NCI-H187 treated with DMSO at 0.1 percent for 48 hours (cell line): ENCODE measurements at regions not wholly inside any gene's neighbourhood (a gene's known extent, or its start where the extent isn't known, plus 50 kb on each side); places are given as distances from the start of the nearest gene placed in this dataset.

ENCODE experiments used
- DNase-seq: peaks from one replicate; lab custom pipeline; 2025; lab: John Stamatoyannopoulos, UW

- DNase-seq = no peak
These were observed 417.1 kb downstream of the SETD4 start for GRCh38 chr21:35643176-35643575.

- DNase-seq = no peak
These were observed 418.9 kb downstream of the SETD4 start for GRCh38 chr21:35641271-35642016.

- DNase-seq = no peak
These were observed 422.9 kb downstream of the SETD4 start for GRCh38 chr21:35637431-35637830.

GRCh38 chr21:35635994-35636393 is 424.3 kb downstream of the SETD4 start:
- DNase-seq = no peak

GRCh38 chr21:35635261-35635660 is 425.1 kb downstream of the SETD4 start:
- no peak for DNase-seq

GRCh38 chr21:35633501-35633900 is 426.8 kb downstream of the SETD4 start:
- DNase-seq = no peak

GRCh38 chr21:35632711-35633110 is 427.6 kb downstream of the SETD4 start:
- no peak for DNase-seq

GRCh38 chr21:35628316-35628715 is 432.0 kb downstream of the SETD4 start:
- no peak for DNase-seq

- DNase-seq = no peak
These were observed 432.9 kb downstream of the SETD4 start for GRCh38 chr21:35627462-35627861.

- no peak for DNase-seq
These were observed 434.8 kb downstream of the SETD4 start for GRCh38 chr21:35625576-35625975.

- DNase-seq = no peak
These were observed 435.4 kb downstream of the SETD4 start for GRCh38 chr21:35624901-35625300.

- no peak for DNase-seq
These were observed 437.7 kb downstream of the SETD4 start for GRCh38 chr21:35622612-35623011.

- DNase-seq = no peak
These were observed 441.1 kb downstream of the SETD4 start for GRCh38 chr21:35619184-35619583.

- DNase-seq = no peak
These were observed 442.8 kb downstream of the SETD4 start for GRCh38 chr21:35617491-35617890.

- DNase-seq = no peak
These were observed 444.2 kb downstream of the SETD4 start for GRCh38 chr21:35616090-35616489.

- DNase-seq = no peak
These were observed 445.0 kb downstream of the SETD4 start for GRCh38 chr21:35615325-35615724.

GRCh38 chr21:35614396-35614921 is 445.9 kb downstream of the SETD4 start:
- no peak for DNase-seq

- no peak for DNase-seq
These were observed 448.6 kb downstream of the SETD4 start for GRCh38 chr21:35611708-35612132.

GRCh38 chr21:35609263-35609662 is 451.1 kb downstream of the SETD4 start:
- no peak for DNase-seq

- no peak for DNase-seq
These were observed 452.9 kb downstream of the SETD4 start for GRCh38 chr21:35607406-35607805.

GRCh38 chr21:35606578-35606977 is 453.7 kb downstream of the SETD4 start:
- DNase-seq = no peak

- DNase-seq = no peak
These were observed 454.2 kb downstream of the SETD4 start for GRCh38 chr21:35606146-35606545.

- peak; percentile 29 for DNase-seq
These were observed 456.8 kb downstream of the SETD4 start for GRCh38 chr21:35603494-35603893.

- DNase-seq = no peak
These were observed 457.4 kb downstream of the SETD4 start for GRCh38 chr21:35602811-35603362.
